ENCODE measurements at regions not wholly inside any gene's neighbourhood (a gene's known extent, or its start where the extent isn't known, plus 50 kb on each side); places are given as distances from the start of the nearest gene placed in this dataset.

DNA sequence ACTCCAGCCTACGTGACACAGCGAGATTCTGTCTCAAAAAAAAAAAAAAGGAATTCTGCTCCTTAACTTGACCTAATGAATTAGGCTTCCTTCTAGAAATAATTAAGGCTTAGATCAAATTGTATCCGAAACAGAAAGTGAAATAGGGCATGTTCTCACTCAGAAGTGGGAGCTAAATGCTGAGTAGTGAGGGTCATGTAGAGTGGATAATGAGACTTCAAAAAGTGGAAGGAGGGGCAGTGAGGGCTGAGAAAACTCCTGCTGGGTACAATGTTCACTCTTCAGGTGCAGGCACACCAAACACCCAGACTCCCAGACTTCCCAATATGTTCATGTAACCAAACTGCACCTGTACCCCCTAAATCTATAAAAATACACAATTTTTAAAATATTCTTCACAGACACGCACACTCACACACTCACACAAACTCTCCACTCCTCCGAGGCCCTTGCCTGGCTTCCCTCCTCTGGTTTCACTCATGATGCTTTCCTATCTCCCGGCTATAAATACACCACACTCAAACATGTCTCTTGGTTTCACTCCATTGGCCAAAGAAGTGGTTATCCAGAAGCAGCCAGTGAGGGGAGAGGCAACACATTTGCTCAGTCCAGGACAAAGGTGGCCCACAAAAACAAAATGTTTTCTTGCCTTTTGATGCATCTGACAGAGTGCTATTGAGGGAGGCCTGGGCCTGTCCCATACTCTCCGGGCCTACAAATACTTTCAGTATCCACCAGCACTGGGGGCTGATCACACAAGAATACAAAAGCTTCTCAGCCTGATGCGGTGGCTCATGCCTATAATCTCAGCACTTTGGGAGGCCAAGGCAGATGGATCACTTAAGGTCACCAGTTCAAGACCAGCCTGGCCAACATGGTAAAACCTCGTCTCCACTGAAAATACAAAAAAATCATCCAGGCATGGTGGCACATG is 249.2 kb downstream of the TOMM20 start:
- Mint-ChIP-seq H3K27ac (ENCODE audit: unreplicated experiment) (no peak overlapping the region), H3K9me3 (ENCODE audit: unreplicated experiment) (peaks cover 9% of the 10 kb centered on the region), H3K36me3 (ENCODE audit: unreplicated experiment) (no peaks in the 10 kb centered on the region), H3K27me3 (ENCODE audit: unreplicated experiment) (peaks cover 5% of the 10 kb centered on the region), H3K4me1 (ENCODE audit: low read depth, unreplicated experiment) (peaks cover 10% of the 10 kb centered on the region), H3K4me3 (ENCODE audit: unreplicated experiment) (no peak overlapping the region)
- no peak for DNase-seq
- TF ChIP-seq, protein P1, sequence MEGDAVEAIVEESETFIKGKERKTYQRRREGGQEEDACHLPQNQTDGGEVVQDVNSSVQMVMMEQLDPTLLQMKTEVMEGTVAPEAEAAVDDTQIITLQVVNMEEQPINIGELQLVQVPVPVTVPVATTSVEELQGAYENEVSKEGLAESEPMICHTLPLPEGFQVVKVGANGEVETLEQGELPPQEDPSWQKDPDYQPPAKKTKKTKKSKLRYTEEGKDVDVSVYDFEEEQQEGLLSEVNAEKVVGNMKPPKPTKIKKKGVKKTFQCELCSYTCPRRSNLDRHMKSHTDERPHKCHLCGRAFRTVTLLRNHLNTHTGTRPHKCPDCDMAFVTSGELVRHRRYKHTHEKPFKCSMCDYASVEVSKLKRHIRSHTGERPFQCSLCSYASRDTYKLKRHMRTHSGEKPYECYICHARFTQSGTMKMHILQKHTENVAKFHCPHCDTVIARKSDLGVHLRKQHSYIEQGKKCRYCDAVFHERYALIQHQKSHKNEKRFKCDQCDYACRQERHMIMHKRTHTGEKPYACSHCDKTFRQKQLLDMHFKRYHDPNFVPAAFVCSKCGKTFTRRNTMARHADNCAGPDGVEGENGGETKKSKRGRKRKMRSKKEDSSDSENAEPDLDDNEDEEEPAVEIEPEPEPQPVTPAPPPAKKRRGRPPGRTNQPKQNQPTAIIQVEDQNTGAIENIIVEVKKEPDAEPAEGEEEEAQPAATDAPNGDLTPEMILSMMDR (IDR thresholded peaks at IDR 0.05; ENCODE audit: partially characterized antibody, unreplicated experiment) = no peak

DNA sequence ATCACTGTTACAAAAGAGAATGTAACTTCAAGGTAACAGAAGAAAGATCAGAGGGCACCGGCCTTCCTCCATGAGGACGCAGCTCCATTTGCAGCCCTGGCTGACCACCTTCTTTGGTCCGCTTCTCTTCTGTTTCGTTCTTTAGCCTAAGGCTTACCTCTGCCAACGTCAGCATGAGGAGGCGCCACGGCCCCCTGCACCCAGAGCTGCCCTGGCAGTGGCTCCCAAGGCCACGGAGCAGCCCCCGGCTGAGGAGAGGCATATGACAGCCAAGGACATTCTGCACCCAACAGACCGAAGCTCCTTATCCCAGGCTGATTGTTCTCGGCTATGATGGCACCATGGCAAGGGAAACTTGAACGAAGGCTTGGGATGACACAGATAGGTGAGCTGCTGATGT is 250.3 kb downstream of the TOMM20 start:
- peaks cover 6% of the 10 kb centered on the region for H3K9me3 Mint-ChIP-seq (ENCODE audit: unreplicated experiment)
- no peak overlapping the region for H3K4me3 Mint-ChIP-seq (ENCODE audit: unreplicated experiment)
- TF ChIP-seq, protein P1 (IDR thresholded peaks at IDR 0.05; ENCODE audit: partially characterized antibody, unreplicated experiment) = no peak
- no peaks in the 10 kb centered on the region for H3K27me3 Mint-ChIP-seq (ENCODE audit: unreplicated experiment)
- H3K27ac Mint-ChIP-seq (ENCODE audit: unreplicated experiment) = no peak overlapping the region
- no peak for DNase-seq
- H3K4me1 Mint-ChIP-seq (ENCODE audit: low read depth, unreplicated experiment) = peaks cover 7% of the 10 kb centered on the region
- no peaks in the 10 kb centered on the region for H3K36me3 Mint-ChIP-seq (ENCODE audit: unreplicated experiment)

DNA sequence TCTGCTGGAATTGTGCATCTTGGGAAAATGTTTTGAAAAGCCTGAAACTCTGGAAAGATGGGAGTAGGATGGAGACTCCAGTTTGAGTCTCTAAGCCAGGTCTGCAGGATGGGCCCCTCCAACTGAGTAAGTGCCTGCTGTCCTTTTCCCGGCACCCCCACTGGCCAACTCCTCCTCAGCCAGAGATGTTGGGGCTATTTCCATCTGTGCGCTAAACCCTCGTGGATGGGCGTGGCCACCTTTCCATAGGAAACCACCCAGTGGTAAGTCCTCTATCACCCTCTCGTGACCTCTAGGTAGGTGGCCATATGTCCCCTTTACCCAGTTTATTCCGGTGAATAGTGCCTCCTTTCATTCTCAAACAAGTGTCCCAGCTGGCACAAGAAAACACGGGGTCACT is 250.9 kb downstream of the TOMM20 start:
- no peak for DNase-seq
- H3K9me3 Mint-ChIP-seq (ENCODE audit: unreplicated experiment) = peaks cover 5% of the 10 kb centered on the region

DNA sequence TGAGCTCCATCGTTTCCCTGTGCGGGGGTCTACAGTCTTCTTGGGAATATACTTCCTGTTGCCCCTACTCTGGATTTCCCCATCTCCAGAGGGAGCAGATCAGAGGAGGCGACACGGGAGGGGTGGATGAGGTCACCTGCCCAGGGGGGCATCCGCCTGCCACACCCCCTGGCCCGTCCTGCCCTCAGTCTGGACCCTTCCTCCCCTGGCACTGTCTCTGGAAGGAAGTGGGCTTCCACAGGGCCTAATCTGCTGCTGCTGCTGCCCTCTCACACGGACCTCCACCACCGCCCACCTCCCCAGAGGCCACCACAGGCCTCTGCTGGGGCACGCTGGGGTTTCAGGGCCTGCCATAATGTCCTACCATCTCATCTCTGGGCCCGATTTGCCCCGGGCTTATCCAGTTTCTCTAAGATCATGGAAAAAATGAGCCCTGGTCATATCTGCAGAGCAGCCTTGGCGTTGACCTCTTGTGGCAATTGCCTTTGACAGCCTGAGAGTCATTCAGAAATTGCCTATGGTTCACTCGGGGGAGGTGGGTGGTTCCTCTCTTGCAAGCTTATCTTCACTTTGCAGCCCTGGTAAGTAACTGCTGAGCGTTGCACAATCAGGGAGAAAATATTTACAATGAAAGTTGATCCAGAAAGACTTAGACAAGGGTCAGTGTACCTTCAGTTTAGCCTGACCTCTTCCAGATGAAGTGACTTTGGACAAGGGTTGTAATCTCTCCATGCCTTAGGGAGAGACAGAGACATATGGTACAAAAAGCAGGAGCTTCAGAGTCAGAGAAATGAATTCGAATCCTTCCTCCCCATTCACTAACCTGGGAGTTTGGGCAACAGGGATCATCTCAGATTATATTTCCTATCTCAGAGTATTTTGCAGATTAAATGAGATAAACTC is 252.4 kb downstream of the TOMM20 start:
- no peak for DNase-seq
- TF ChIP-seq, protein P1 (IDR thresholded peaks at IDR 0.05; ENCODE audit: partially characterized antibody, unreplicated experiment) = no peak
- H3K36me3 Mint-ChIP-seq (ENCODE audit: unreplicated experiment) = no peaks in the 10 kb centered on the region
- no peak overlapping the region for H3K4me3 Mint-ChIP-seq (ENCODE audit: unreplicated experiment)
- peaks cover 14% of the 10 kb centered on the region for H3K4me1 Mint-ChIP-seq (ENCODE audit: low read depth, unreplicated experiment)
- no peaks in the 10 kb centered on the region for H3K9me3 Mint-ChIP-seq (ENCODE audit: unreplicated experiment)
- H3K27ac Mint-ChIP-seq (ENCODE audit: unreplicated experiment) = no peak overlapping the region
- H3K27me3 Mint-ChIP-seq (ENCODE audit: unreplicated experiment) = no peaks in the 10 kb centered on the region

More for the DNA sequence above, 250.9 kb downstream of the TOMM20 start:
- peaks cover 7% of the 10 kb centered on the region for H3K4me1 Mint-ChIP-seq (ENCODE audit: low read depth, unreplicated experiment)
- H3K27ac Mint-ChIP-seq (ENCODE audit: unreplicated experiment) = no peak overlapping the region
- H3K36me3 Mint-ChIP-seq (ENCODE audit: unreplicated experiment) = no peaks in the 10 kb centered on the region
- H3K4me3 Mint-ChIP-seq (ENCODE audit: unreplicated experiment) = peak overlapping the region; percentile 47
- TF ChIP-seq, protein P1 (IDR thresholded peaks at IDR 0.05; ENCODE audit: partially characterized antibody, unreplicated experiment) = no peak
- no peaks in the 10 kb centered on the region for H3K27me3 Mint-ChIP-seq (ENCODE audit: unreplicated experiment)
